Parathyroid adenoma (tissue), 2 donors: ENCODE measurements at regions not wholly inside any gene's neighbourhood (a gene's known extent, or its start where the extent isn't known, plus 50 kb on each side); places are given as distances from the start of the nearest gene placed in this dataset.

Experiments
- H2AFZ ChIP-seq: fragments of 300-600 bp; sonication (generic); one replicate; pipeline ENCODE4 v1.7.0; 2017; ENCODE audit warnings: antibody characterized with exemption, mild to moderate bottlenecking
- H3K27ac ChIP-seq: fragments of 300-600 bp; sonication (generic); one replicate; pipeline ENCODE4 v1.7.0; 2017
- H3K27me3 ChIP-seq: fragments of 300-600 bp; sonication (generic); one replicate; pipeline ENCODE4 v1.7.0; 2017; ENCODE audit warnings: low read length; ENCODE audit not compliant: control insufficient read depth, insufficient read depth
- H3K36me3 ChIP-seq: fragments of 300-600 bp; sonication (generic); one replicate; pipeline ENCODE4 v1.7.0; 2017; ENCODE audit warnings: low read length; ENCODE audit not compliant: control insufficient read depth, insufficient read depth
- H3K4me1 ChIP-seq: fragments of 300-600 bp; sonication (generic); one replicate; pipeline ENCODE4 v1.7.0; 2017; ENCODE audit warnings: control low read depth
- H3K4me2 ChIP-seq: fragments of 300-600 bp; sonication (generic); one replicate; pipeline ENCODE4 v1.7.0; 2017; ENCODE audit warnings: low read length
- H3K4me3 ChIP-seq: fragments of 300-600 bp; sonication (generic); one replicate; pipeline ENCODE4 v1.7.0; 2017; ENCODE audit warnings: low read depth, low read length
- H3K79me2 ChIP-seq: fragments of 300-600 bp; sonication (generic); one replicate; pipeline ENCODE4 v1.7.0; 2017; ENCODE audit warnings: control low read depth
- H3K9ac ChIP-seq: fragments of 300-600 bp; sonication (generic); one replicate; pipeline ENCODE4 v1.7.0; 2017; ENCODE audit warnings: mild to moderate bottlenecking
- H3K9me3 ChIP-seq: fragments of 300-600 bp; sonication (generic); one replicate; pipeline ENCODE4 v1.7.0; 2017; ENCODE audit warnings: low read length; ENCODE audit not compliant: control insufficient read depth
- CTCF ChIP-seq: fragments of 300-600 bp; sonication (generic); IDR thresholded peaks from one replicate; pipeline ENCODE4 v1.7.0; 2017; ENCODE audit warnings: antibody characterized with exemption, mild to moderate bottlenecking
- donor health status: primary hyperparathyroidism.

- no peak for TF ChIP-seq CTCF
- Histone ChIP-seq H3K27ac (no peak overlapping the region), H3K27me3 (no peaks in the 10 kb centered on the region), H2AFZ (no peak overlapping the region), H3K9me3 (no peaks in the 10 kb centered on the region), H3K4me3 (no peak overlapping the region), H3K36me3 (no peaks in the 10 kb centered on the region), H3K4me2 (no peak overlapping the region), H3K9ac (no peak overlapping the region), H3K4me1 (no peaks in the 10 kb centered on the region), H3K79me2 (no peaks in the 10 kb centered on the region)
Observed at GRCh38 chr18:61079714-61080113, 253.5 kb upstream of the CDH20 start.

DNA sequence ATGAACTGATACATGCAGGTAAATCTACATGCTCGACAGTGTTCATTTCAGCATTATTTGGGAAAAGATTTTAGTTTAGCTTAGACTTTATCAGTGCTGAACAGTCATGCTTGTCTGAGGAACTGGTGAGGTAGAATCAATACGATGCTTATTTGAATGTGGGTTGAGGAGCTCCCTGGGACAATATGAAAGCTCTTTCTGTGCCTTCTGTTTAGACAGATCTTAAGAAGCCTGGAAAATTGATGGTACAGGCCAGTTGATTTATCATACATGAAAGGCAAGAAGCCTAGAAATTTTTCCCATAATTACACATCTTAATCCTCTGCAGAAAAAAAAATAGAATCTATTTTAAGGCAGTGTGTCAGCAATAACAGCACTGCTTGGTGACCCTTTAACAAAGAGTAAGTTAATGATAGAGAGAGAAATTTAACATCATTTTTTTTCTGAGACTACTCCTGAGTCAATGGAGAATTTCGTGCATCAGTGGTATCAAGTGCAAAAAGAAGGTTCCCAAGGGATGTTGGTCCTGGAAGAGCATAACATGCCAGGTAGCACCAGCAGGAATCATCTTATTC is 252.2 kb upstream of the CDH20 start:
- Histone ChIP-seq H3K9ac (no peak overlapping the region), H3K27ac (no peak overlapping the region), H3K36me3 (no peaks in the 10 kb centered on the region), H3K4me1 (no peaks in the 10 kb centered on the region), H2AFZ (no peak overlapping the region), H3K27me3 (no peaks in the 10 kb centered on the region), H3K79me2 (no peaks in the 10 kb centered on the region), H3K9me3 (no peaks in the 10 kb centered on the region), H3K4me3 (no peak overlapping the region), H3K4me2 (no peak overlapping the region)
- TF ChIP-seq CTCF, result no peak

GRCh38 chr18:61082976-61083630 is 250.1 kb upstream of the CDH20 start:
- Histone ChIP-seq H2AFZ (no peak overlapping the region), H3K36me3 (no peaks in the 10 kb centered on the region)
- no peak for TF ChIP-seq CTCF

DNA sequence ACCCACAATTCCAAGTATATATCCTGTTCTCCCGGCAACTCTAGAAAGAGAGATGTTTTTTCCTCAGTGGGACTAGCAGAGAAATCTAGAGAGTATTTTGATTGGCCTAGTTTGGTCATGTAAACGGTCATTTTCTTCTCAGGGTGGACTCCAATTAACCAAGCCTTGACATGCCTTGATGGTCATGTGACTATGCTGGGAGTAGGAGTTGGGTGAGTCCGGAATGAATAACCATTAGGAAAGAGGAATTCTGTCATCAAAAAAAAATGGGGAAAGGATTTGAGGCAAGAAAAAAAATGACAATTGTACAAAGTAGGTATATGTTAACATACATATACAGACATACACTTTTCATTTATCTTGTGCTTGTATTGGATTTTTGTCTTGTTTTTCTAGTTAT is 248.2 kb upstream of the CDH20 start:
- H3K27me3 ChIP-seq, result no peaks in the 10 kb centered on the region
- no peak overlapping the region for H3K27ac ChIP-seq
- no peak overlapping the region for H3K4me3 ChIP-seq
- no peak for TF ChIP-seq CTCF
- no peak overlapping the region for H3K9ac ChIP-seq
- no peaks in the 10 kb centered on the region for H3K4me1 ChIP-seq
- no peaks in the 10 kb centered on the region for H3K36me3 ChIP-seq
- no peaks in the 10 kb centered on the region for H3K9me3 ChIP-seq
- H3K79me2 ChIP-seq, result no peaks in the 10 kb centered on the region
- no peak overlapping the region for H3K4me2 ChIP-seq
- no peak overlapping the region for H2AFZ ChIP-seq

More at GRCh38 chr18:61082976-61083630, 250.1 kb upstream of the CDH20 start:
- no peak overlapping the region for H3K4me2 ChIP-seq
- no peak overlapping the region for H3K4me3 ChIP-seq
- H3K79me2 ChIP-seq, result no peaks in the 10 kb centered on the region
- H3K4me1 ChIP-seq, result no peaks in the 10 kb centered on the region
- H3K9me3 ChIP-seq, result no peaks in the 10 kb centered on the region
- H3K27me3 ChIP-seq, result no peaks in the 10 kb centered on the region
- no peak overlapping the region for H3K9ac ChIP-seq
- no peak overlapping the region for H3K27ac ChIP-seq

DNA sequence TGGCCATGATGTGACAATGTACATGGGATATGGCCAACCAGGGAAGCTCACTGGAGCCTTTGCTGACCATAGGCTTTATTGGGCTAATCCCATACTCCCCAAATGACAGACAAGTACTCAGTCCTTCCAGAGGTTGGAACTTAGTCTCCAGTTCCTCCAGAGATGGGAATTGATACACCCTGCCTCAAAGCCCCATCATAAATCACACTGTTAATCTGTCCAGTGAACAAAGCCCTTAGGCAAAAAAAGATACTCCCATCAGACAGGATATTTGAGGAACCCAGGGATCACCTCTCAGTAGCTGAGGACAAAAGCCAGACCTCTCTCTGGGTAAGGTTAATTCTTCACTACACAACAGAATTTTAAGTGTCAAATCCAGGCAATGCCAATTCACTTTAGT is 247.5 kb upstream of the CDH20 start:
- no peak overlapping the region for H3K9ac ChIP-seq
- H3K9me3 ChIP-seq, result no peaks in the 10 kb centered on the region
- no peak overlapping the region for H3K27ac ChIP-seq
- no peak overlapping the region for H3K4me2 ChIP-seq
- H2AFZ ChIP-seq, result no peak overlapping the region
- H3K79me2 ChIP-seq, result no peaks in the 10 kb centered on the region
- no peak overlapping the region for H3K4me3 ChIP-seq
- no peaks in the 10 kb centered on the region for H3K36me3 ChIP-seq
- no peak for TF ChIP-seq CTCF
- H3K27me3 ChIP-seq, result no peaks in the 10 kb centered on the region
- H3K4me1 ChIP-seq, result no peaks in the 10 kb centered on the region
